ENCODE measurements at regions not wholly inside any gene's neighbourhood (a gene's known extent, or its start where the extent isn't known, plus 50 kb on each side); places are given as distances from the start of the nearest gene placed in this dataset.

DNA sequence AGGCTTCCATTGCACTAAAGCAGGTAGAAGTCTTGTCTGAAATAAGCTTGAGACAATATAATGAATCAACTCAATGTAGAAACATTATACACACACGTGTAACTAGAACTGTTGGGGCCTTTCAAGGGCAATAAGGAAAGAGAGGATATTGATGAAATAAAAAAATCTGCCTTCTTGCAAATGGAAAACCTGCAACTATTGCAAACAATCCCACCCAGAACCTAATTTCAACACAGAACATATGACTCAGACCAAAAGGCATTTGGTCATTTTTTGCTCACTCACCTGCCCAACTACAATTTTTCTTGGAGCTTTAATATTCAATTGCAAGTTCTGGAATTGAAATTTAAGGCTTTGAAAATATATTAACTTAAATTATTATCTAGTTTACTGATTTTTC lies 900.1 kb downstream of the TTLL7 start:
- no peaks in the 10 kb centered on the region for H3K4me1 ChIP-seq

DNA sequence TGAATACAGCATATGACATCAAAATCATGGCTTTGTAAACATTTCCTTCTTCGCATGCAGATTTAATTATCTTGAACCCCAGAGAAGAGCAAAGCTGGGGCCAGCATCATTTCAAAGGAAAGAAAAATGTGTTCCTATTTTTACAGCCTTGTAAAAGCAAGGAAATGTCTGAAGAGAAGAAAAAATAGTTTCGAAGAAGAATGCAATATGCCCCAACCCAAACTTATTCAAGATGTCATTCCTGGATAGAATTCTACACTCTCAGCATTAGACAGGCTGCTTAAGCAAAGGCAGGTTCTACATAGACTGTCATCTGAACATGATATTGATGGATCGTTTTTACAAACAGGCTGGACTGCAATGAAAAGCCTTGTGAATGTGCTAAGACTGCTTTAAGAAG lies 900.8 kb downstream of the TTLL7 start:
- in situ Hi-C loops (cut with MboI; ENCODE audit: low pct_ligation_motif_present in 1 of 4, low pct_unique_long_range_greater_than_20kb in 1 of 4, low sequenced_read_pairs in 3 of 4) (no loop called here), intact Hi-C loops (cut with DNase I; ENCODE audit: low total_unique reads) (no loop called here)
- H3K4me3 ChIP-seq: no peak overlapping the region
- TF ChIP-seq, protein P1, sequence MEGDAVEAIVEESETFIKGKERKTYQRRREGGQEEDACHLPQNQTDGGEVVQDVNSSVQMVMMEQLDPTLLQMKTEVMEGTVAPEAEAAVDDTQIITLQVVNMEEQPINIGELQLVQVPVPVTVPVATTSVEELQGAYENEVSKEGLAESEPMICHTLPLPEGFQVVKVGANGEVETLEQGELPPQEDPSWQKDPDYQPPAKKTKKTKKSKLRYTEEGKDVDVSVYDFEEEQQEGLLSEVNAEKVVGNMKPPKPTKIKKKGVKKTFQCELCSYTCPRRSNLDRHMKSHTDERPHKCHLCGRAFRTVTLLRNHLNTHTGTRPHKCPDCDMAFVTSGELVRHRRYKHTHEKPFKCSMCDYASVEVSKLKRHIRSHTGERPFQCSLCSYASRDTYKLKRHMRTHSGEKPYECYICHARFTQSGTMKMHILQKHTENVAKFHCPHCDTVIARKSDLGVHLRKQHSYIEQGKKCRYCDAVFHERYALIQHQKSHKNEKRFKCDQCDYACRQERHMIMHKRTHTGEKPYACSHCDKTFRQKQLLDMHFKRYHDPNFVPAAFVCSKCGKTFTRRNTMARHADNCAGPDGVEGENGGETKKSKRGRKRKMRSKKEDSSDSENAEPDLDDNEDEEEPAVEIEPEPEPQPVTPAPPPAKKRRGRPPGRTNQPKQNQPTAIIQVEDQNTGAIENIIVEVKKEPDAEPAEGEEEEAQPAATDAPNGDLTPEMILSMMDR (IDR thresholded peaks at IDR 0.05): no peak
- TF ChIP-seq EP300 (IDR thresholded peaks at IDR 0.05; ENCODE audit: low read depth) (no peak), POLR2AphosphoS5 (IDR thresholded peaks at IDR 0.05) (no peak), POLR2A (IDR thresholded peaks at IDR 0.05) (no peak)
- H3K4me1 ChIP-seq: no peaks in the 10 kb centered on the region
- H3K36me3 ChIP-seq: no peaks in the 10 kb centered on the region
- 48 to 72% methylated on average over 3 of the region's 3 CpGs for WGBS, 2 donors (ENCODE audit: low coverage in 1 of 2)
- no peak overlapping the region for H3K27ac ChIP-seq
- H3K27me3 ChIP-seq: no peaks in the 10 kb centered on the region
- H3K9me3 ChIP-seq: no peaks in the 10 kb centered on the region
- DNase-seq: no peak

More for the DNA sequence above, 900.1 kb downstream of the TTLL7 start:
- Histone ChIP-seq H3K9me3 (no peaks in the 10 kb centered on the region), H3K4me3 (no peak overlapping the region), H3K36me3 (no peaks in the 10 kb centered on the region), H3K27ac (no peak overlapping the region), H3K27me3 (no peaks in the 10 kb centered on the region)
- DNase-seq: no peak
- intact Hi-C loops (cut with DNase I; ENCODE audit: low total_unique reads) (no loop called here), in situ Hi-C loops (cut with MboI; ENCODE audit: low pct_ligation_motif_present in 1 of 4, low pct_unique_long_range_greater_than_20kb in 1 of 4, low sequenced_read_pairs in 3 of 4) (no loop called here)
- WGBS, 2 donors (ENCODE audit: low coverage in 1 of 2): 22 to 40% methylated on average over 1 of the region's 1 CpG
- TF ChIP-seq POLR2AphosphoS5 (IDR thresholded peaks at IDR 0.05): no peak
- TF ChIP-seq, protein P1 (IDR thresholded peaks at IDR 0.05): no peak
- TF ChIP-seq EP300 (IDR thresholded peaks at IDR 0.05; ENCODE audit: low read depth): no peak
- no peak for TF ChIP-seq POLR2A (IDR thresholded peaks at IDR 0.05)

DNA sequence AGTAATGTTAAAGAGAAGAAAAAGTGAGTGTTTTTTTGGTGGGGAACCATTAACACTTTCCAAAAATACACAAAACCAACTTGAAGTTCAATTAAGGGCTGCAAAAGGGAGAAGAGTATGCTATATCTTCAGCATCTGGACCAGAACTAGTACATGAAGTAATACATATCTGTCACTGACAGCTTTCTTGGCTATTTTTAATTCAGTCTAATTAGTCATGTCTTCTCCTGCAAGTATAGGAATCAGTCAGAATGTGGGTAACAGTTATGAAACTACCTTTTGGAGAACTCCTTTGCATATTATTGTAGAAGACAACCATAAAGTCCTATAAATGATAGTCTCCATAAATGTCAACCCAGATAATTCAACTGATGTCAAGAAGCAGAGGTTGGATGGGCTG lies 901.2 kb downstream of the TTLL7 start:
- H3K27me3 ChIP-seq: no peaks in the 10 kb centered on the region
- no peaks in the 10 kb centered on the region for H3K36me3 ChIP-seq
- H3K4me3 ChIP-seq: no peak overlapping the region
- in situ Hi-C loops (cut with MboI; ENCODE audit: low pct_ligation_motif_present in 1 of 4, low pct_unique_long_range_greater_than_20kb in 1 of 4, low sequenced_read_pairs in 3 of 4): no loop called here
- TF ChIP-seq EP300 (IDR thresholded peaks at IDR 0.05; ENCODE audit: low read depth) (no peak), POLR2AphosphoS5 (IDR thresholded peaks at IDR 0.05) (no peak), POLR2A (IDR thresholded peaks at IDR 0.05) (no peak)
- TF ChIP-seq, protein P1 (IDR thresholded peaks at IDR 0.05): no peak
- H3K27ac ChIP-seq: no peak overlapping the region
- DNase-seq: no peak
- no peaks in the 10 kb centered on the region for H3K9me3 ChIP-seq
- H3K4me1 ChIP-seq: no peaks in the 10 kb centered on the region
- intact Hi-C loops (cut with DNase I; ENCODE audit: low total_unique reads): no loop called here

DNA sequence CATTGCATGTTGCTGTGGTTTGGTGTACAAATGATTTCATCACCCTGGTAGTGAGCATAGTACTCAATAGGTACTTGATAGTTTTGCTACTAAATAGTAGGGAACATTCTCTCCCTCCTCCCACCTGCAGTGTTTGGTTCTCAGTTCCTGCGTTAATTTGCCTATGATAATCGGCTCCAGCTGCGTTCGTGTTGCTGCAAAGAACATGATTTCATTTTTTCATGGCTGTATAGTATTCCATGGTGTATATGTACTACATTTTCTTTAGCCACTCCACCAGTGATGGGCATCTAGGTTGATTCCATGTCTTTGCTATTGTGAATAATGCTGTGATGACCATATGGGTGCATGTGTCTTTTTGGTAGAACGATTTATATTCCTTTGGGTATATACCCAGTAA lies 903.4 kb downstream of the TTLL7 start:
- no peak for TF ChIP-seq POLR2AphosphoS5 (IDR thresholded peaks at IDR 0.05)
- TF ChIP-seq, protein P1 (IDR thresholded peaks at IDR 0.05): no peak
- no peak for DNase-seq
- Histone ChIP-seq H3K4me1 (no peaks in the 10 kb centered on the region), H3K27ac (no peak overlapping the region), H3K36me3 (no peaks in the 10 kb centered on the region), H3K4me3 (no peak overlapping the region), H3K9me3 (no peaks in the 10 kb centered on the region), H3K27me3 (no peaks in the 10 kb centered on the region)
- in situ Hi-C loops (cut with MboI; ENCODE audit: low pct_ligation_motif_present in 1 of 4, low pct_unique_long_range_greater_than_20kb in 1 of 4, low sequenced_read_pairs in 3 of 4) (no loop called here), intact Hi-C loops (cut with DNase I; ENCODE audit: low total_unique reads) (no loop called here)
- 94 to 96% methylated on average over 4 to 5 of the region's 5 CpGs for WGBS, 2 donors (ENCODE audit: low coverage in 1 of 2)
